HepG2 (cell line): ENCODE measurements at regions not wholly inside any gene's neighbourhood (a gene's known extent, or its start where the extent isn't known, plus 50 kb on each side); places are given as distances from the start of the nearest gene placed in this dataset.

Source experiments
- ATAC-seq: fragments of 200-7000 bp; cut with Tn5 transposase; 3 replicates; pipeline ENCODE4 v1.9.1; 2020; ENCODE audit warnings: mild to moderate bottlenecking, moderate library complexity
- BruUV-seq: library from RNA; stranded (reverse); fragments of 400-500 nt; replicated peaks from 2 replicates; lab custom pipeline; 2021; lab: Mats Ljungman, UMichigan
- CTCF ChIA-PET: fragments of 300-600 bp; formaldehyde crosslinking; extraction: SDS; loops from one replicate; lab custom pipeline; 2021; ENCODE audit warnings: low total read pairs, inconsistent platforms, low intra/inter-chr PET ratio; lab: Yijun Ruan, JAX
- POLR2A ChIA-PET: fragments of 350-600 bp; sonication (Branson Sonifier 250); formaldehyde crosslinking; loops from one replicate; lab custom pipeline; 2020; ENCODE audit warnings: antibody characterized with exemption, inconsistent platforms; lab: Yijun Ruan, JAX
- DNase-seq: peaks from one replicate; pipeline ENCODE4 v3.0.0-alpha.2; 2015; ENCODE audit warnings: low spot score
- FAIRE-seq: peaks from 3 replicates; lab custom pipeline; 2011; peaks lifted over from hg19 to GRCh38; lab: Jason Lieb, UNC
- H2AFZ ChIP-seq: one replicate; pipeline ENCODE4 v1.6.1; 2011; ENCODE audit warnings: low read length, inconsistent platforms
- H3K27ac ChIP-seq: fragments of 300-600 bp; 3 replicates; pipeline ENCODE4 v1.8.0; 2011; ENCODE audit warnings: mixed run types, mild to moderate bottlenecking, mixed read lengths, low read length, inconsistent platforms; ENCODE audit not compliant: insufficient read depth; ENCODE audit errors: extremely low read length
- H3K27me3 ChIP-seq, 2 experiments: fragments of 200-600 bp in 1 of 2; 2 replicates in 1 of 2; 3 replicates in 1 of 2; pipeline versions ENCODE4 v1.6.0 to v1.8.0; 2011; ENCODE audit warnings: low read length in 2 of 2, mild to moderate bottlenecking in 2 of 2, moderate library complexity in 2 of 2, inconsistent platforms in 1 of 2; ENCODE audit not compliant: insufficient read depth in 2 of 2, control insufficient read depth in 1 of 2
- H3K36me3 ChIP-seq, 2 experiments: fragments of 200-600 bp in 1 of 2; replicated peaks in 1 of 2; 2 replicates in 1 of 2; 3 replicates in 1 of 2; pipeline versions ENCODE4 v1.5.1 to v1.8.0; 2011; ENCODE audit warnings: low read length in 2 of 2, inconsistent platforms in 1 of 2; ENCODE audit not compliant: insufficient read depth in 2 of 2, control insufficient read depth in 1 of 2
- H3K4me1 ChIP-seq: 2 replicates; pipeline ENCODE4 v1.5.1; 2012; ENCODE audit warnings: low read length, inconsistent platforms; ENCODE audit not compliant: insufficient read depth
- H3K4me2 ChIP-seq: 2 replicates; pipeline ENCODE4 v1.6.0; 2011; ENCODE audit warnings: low read depth, low read length, inconsistent platforms
- H3K4me3 ChIP-seq, 3 experiments: fragments of 200-600 bp in 1 of 3; sonication (generic), shearing (Covaris generic) in 1 of 3; replicated peaks in 1 of 3; 2 replicates each; pipeline ENCODE4 v1.5.1; 2011 to 2016; ENCODE audit warnings: low read length in 3 of 3, inconsistent platforms in 2 of 3, low read depth in 2 of 3, mild to moderate bottlenecking in 2 of 3, control low read depth in 1 of 3, mixed read lengths in 1 of 3; ENCODE audit not compliant: insufficient read depth in 1 of 3
- H3K79me2 ChIP-seq: one replicate; pipeline ENCODE4 v1.6.1; 2011; ENCODE audit warnings: low read length, inconsistent platforms; ENCODE audit not compliant: insufficient read depth
- H3K9ac ChIP-seq: 2 replicates; pipeline ENCODE4 v1.6.0; 2011; ENCODE audit warnings: mild to moderate bottlenecking, low read depth, low read length, inconsistent platforms; ENCODE audit not compliant: insufficient read depth
- H3K9me3 ChIP-seq: 2 replicates; pipeline ENCODE4 v1.5.1; 2012; ENCODE audit warnings: mild to moderate bottlenecking, low read length
- H4K20me1 ChIP-seq: 2 replicates; pipeline ENCODE4 v1.6.0; 2011; ENCODE audit warnings: inconsistent platforms, mild to moderate bottlenecking, low read length, moderate library complexity; ENCODE audit not compliant: insufficient read depth
- BRF2 ChIP-seq: sonication (generic); formaldehyde crosslinking; IDR thresholded peaks from 2 replicates; pipeline ENCODE4 v1.8.1; 2022; ENCODE audit warnings: mild to moderate bottlenecking, missing genetic modification reagents
- MED1 ChIP-seq: sonication (generic); formaldehyde crosslinking; IDR thresholded peaks from 2 replicates; pipeline ENCODE4 v1.4.0; 2020; ENCODE audit warnings: missing genetic modification reagents
- MYC ChIP-seq: sonication (generic); formaldehyde crosslinking; IDR thresholded peaks from 2 replicates; pipeline ENCODE4 v1.9.0; 2021; ENCODE audit warnings: missing genetic modification reagents, borderline replicate concordance
- PHB2 ChIP-seq: fragments of 450-650 bp; IDR thresholded peaks from 2 replicates; pipeline ENCODE4 v1.6.1; 2018; ENCODE audit not compliant: partially characterized antibody
- SALL2 ChIP-seq: sonication (generic); formaldehyde crosslinking; IDR thresholded peaks from 2 replicates; pipeline ENCODE4 v1.8.1; 2023; ENCODE audit warnings: mild to moderate bottlenecking, missing genetic modification reagents, inconsistent platforms
- SUZ12 ChIP-seq: fragments of 150-350 bp; IDR thresholded peaks from 2 replicates; pipeline ENCODE4 v1.6.1; 2014; ENCODE audit warnings: low read depth, low read length
- TOE1 ChIP-seq: sonication (generic); formaldehyde crosslinking; IDR thresholded peaks from 2 replicates; pipeline ENCODE4 v1.4.0; 2020; ENCODE audit warnings: mild to moderate bottlenecking, missing genetic modification reagents
- ZNF180 ChIP-seq: sonication (generic); formaldehyde crosslinking; IDR thresholded peaks from 2 replicates; pipeline ENCODE4 v1.4.0; 2020; ENCODE audit warnings: low read depth, missing genetic modification reagents, borderline replicate concordance
- ZNF253 ChIP-seq: sonication (generic); formaldehyde crosslinking; IDR thresholded peaks from 2 replicates; pipeline ENCODE4 v1.8.0; 2022; ENCODE audit warnings: mild to moderate bottlenecking, missing genetic modification reagents, borderline replicate concordance
- WGBS: methylation state at CpG from one replicate; pipeline ENCODE4 v1.1.6; 2017; ENCODE audit warnings: low lambda C conversion rate; 5-methylcytosine and 5-hydroxymethylcytosine counted together
- in situ Hi-C: cut with HindIII; loops from 2 replicates; pipeline ENCODE4 v1.10.0; 2017; ENCODE audit warnings: low pct_unique_long_range_greater_than_20kb; ENCODE audit not compliant: extremely low pct_ligation_motif_present
- intact Hi-C: fragments of 100-400 bp; cut with micrococcal nuclease; formaldehyde crosslinking; loops from one replicate; pipeline ENCODE4 v1.10.0; 2022; ENCODE audit not compliant: unreplicated experiment
- TF ChIP-seq, protein P1 (sequence below): IDR thresholded peaks from 2 replicates; pipeline ENCODE4 v1.6.1; 2016
- TF ChIP-seq, protein P2 (sequence below): sonication (generic); formaldehyde crosslinking; IDR thresholded peaks from 2 replicates; pipeline ENCODE4 v1.8.0; 2022; ENCODE audit warnings: missing genetic modification reagents, mild to moderate bottlenecking, moderate library complexity, borderline replicate concordance
- TF ChIP-seq, protein P3 (sequence below): sonication (generic); formaldehyde crosslinking; IDR thresholded peaks from 2 replicates; pipeline ENCODE4 v1.5.0; 2020; ENCODE audit warnings: missing genetic modification reagents
- TF ChIP-seq, protein P4 (sequence below): sonication (generic); formaldehyde crosslinking; IDR thresholded peaks from 2 replicates; pipeline ENCODE4 v1.5.1; 2020; ENCODE audit warnings: mild to moderate bottlenecking, missing genetic modification reagents, moderate library complexity

- H3K36me3 ChIP-seq: no peaks in the 10 kb centered on the region
- 40% methylated on average over 7 of the region's 7 CpGs for WGBS
- intact Hi-C loops: no loop called here
- TF ChIP-seq, protein P1, sequence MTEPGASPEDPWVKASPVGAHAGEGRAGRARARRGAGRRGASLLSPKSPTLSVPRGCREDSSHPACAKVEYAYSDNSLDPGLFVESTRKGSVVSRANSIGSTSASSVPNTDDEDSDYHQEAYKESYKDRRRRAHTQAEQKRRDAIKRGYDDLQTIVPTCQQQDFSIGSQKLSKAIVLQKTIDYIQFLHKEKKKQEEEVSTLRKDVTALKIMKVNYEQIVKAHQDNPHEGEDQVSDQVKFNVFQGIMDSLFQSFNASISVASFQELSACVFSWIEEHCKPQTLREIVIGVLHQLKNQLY (CRISPR knock-in tag): no peak
- TF ChIP-seq, protein P2, sequence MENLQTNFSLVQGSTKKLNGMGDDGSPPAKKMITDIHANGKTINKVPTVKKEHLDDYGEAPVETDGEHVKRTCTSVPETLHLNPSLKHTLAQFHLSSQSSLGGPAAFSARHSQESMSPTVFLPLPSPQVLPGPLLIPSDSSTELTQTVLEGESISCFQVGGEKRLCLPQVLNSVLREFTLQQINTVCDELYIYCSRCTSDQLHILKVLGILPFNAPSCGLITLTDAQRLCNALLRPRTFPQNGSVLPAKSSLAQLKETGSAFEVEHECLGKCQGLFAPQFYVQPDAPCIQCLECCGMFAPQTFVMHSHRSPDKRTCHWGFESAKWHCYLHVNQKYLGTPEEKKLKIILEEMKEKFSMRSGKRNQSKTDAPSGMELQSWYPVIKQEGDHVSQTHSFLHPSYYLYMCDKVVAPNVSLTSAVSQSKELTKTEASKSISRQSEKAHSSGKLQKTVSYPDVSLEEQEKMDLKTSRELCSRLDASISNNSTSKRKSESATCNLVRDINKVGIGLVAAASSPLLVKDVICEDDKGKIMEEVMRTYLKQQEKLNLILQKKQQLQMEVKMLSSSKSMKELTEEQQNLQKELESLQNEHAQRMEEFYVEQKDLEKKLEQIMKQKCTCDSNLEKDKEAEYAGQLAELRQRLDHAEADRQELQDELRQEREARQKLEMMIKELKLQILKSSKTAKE: no peak
- TF ChIP-seq ZNF253 (no peak), SALL2 (CRISPR knock-in tag) (no peak)
- no peak for FAIRE-seq
- no peaks in the 10 kb centered on the region for H4K20me1 ChIP-seq
- H3K9me3 ChIP-seq: peaks cover 80% of the 10 kb centered on the region
- no peaks in the 10 kb centered on the region for H3K79me2 ChIP-seq
- no peak for ATAC-seq
- H3K4me3 ChIP-seq: no peak overlapping the region
- BruUV-seq: no TSS peak
- CTCF ChIA-PET: no interaction called here
- DNase-seq: no peak
- no peaks in the 10 kb centered on the region for H3K4me1 ChIP-seq
- H3K4me2 ChIP-seq: no peak overlapping the region
- POLR2A ChIA-PET: no interaction called here
- in situ Hi-C loops: no loop called here
- no peak overlapping the region for H3K9ac ChIP-seq
- no peak overlapping the region for H2AFZ ChIP-seq
- H3K27ac ChIP-seq: no peak overlapping the region
- H3K27me3 ChIP-seq: no peaks in the 10 kb centered on the region
Observed at GRCh38 chr14:84017495-84017894, 1512.4 kb upstream of the FLRT2 start.

DNA sequence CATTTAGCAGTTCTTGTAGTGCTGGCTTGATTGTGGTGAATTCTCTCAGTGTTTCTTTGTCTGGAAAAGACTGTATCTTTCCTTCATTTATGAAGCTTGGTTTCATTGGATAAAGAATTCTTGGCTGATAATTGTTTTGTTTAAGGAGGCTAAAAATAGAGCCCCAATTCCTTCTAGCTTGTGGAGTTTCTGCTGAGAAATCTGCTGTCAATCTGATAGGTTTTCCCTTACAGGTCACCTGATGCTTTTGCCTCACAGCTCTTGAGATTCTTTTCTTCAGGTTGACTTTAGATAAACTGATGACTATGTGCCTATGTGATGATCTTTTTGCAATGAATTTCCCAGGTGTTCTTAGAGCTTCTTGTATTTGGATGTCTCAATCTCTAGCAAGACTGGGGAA lies 1508.5 kb upstream of the FLRT2 start:
- ATAC-seq (no peak), DNase-seq (no peak), FAIRE-seq (no peak)
- no peak overlapping the region for H3K4me2 ChIP-seq
- in situ Hi-C loops: no loop called here
- no peak overlapping the region for H3K9ac ChIP-seq
- H4K20me1 ChIP-seq: no peaks in the 10 kb centered on the region
- ChIA-PET POLR2A (no interaction called here), CTCF (no interaction called here)
- H3K4me1 ChIP-seq: no peaks in the 10 kb centered on the region
- intact Hi-C loops: loop anchor here (5.0 kb wide), 1 partner anchor 1309 kb away; no protein-coding TSS in a partner anchor
- H3K9me3 ChIP-seq: peaks cover 91% of the 10 kb centered on the region
- no peak overlapping the region for H3K4me3 ChIP-seq
- BruUV-seq: no TSS peak
- H2AFZ ChIP-seq: no peak overlapping the region
- H3K36me3 ChIP-seq: no peaks in the 10 kb centered on the region
- no peaks in the 10 kb centered on the region for H3K27me3 ChIP-seq
- H3K27ac ChIP-seq: no peak overlapping the region
- H3K79me2 ChIP-seq: no peaks in the 10 kb centered on the region
- TF ChIP-seq MED1 (no peak), SUZ12 (no peak), TOE1 (CRISPR knock-in tag) (no peak), MYC (CRISPR knock-in tag) (no peak), PHB2 (no peak), BRF2 (no peak), ZNF180 (CRISPR knock-in tag) (no peak)
- TF ChIP-seq, protein P3, sequence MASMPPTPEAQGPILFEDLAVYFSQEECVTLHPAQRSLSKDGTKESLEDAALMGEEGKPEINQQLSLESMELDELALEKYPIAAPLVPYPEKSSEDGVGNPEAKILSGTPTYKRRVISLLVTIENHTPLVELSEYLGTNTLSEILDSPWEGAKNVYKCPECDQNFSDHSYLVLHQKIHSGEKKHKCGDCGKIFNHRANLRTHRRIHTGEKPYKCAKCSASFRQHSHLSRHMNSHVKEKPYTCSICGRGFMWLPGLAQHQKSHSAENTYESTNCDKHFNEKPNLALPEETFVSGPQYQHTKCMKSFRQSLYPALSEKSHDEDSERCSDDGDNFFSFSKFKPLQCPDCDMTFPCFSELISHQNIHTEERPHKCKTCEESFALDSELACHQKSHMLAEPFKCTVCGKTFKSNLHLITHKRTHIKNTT (CRISPR knock-in tag): no peak
- TF ChIP-seq, protein P4, sequence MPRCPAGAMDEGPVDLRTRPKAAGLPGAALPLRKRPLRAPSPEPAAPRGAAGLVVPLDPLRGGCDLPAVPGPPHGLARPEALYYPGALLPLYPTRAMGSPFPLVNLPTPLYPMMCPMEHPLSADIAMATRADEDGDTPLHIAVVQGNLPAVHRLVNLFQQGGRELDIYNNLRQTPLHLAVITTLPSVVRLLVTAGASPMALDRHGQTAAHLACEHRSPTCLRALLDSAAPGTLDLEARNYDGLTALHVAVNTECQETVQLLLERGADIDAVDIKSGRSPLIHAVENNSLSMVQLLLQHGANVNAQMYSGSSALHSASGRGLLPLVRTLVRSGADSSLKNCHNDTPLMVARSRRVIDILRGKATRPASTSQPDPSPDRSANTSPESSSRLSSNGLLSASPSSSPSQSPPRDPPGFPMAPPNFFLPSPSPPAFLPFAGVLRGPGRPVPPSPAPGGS (CRISPR knock-in tag): no peak
